GM21786 (cell line): ENCODE measurements at regions not wholly inside any gene's neighbourhood (a gene's known extent, or its start where the extent isn't known, plus 50 kb on each side); places are given as distances from the start of the nearest gene placed in this dataset.
"Not testable (repeated sequence)": the region's sequence is repeated elsewhere in the genome, so short reads cannot be mapped to it uniquely, and the experiment has no call there.

Experiments
- ATAC-seq: cut with Tn5 transposase; IDR thresholded peaks from one replicate; pipeline ENCODE4 v1.9.1; 2021; ENCODE audit not compliant: unreplicated experiment

DNA sequence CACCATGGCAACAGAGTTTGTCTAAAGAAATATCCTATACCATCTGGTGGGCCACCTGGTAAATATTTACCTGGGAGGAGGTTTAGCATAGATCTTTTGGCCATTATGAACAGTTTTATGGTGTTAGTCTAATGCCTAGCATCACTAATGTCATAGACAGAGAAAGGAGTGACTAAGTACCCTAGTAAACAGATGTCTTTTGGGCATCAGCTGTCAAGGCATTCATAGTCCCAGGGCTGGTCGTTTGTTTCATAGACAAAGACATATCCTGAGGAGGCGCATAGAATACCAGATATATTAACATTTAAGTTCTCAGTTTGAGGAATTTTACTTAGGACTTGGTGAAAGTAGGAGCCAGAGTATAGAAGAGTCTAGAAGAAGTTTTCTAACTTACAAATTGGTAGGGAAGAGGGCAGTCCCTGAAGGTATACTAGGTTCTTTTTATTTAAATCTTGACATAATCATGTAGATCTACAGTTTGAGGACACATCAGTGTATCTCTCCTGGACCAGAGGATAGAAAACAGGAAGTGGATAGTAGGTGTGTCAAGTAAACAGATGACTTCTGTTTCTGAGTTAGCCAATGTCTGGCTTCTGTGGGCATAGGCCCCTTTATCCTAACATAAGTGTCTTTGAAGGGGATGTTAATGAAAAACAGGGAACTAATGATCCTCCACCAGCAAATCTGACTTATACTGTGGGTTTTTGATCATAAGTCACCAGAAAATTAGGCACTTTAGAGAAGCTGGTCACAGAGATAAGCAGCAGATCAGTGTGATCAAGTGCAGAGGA lies 105.0 kb upstream of the PRSS3 start:
- ATAC-seq: no peak

DNA sequence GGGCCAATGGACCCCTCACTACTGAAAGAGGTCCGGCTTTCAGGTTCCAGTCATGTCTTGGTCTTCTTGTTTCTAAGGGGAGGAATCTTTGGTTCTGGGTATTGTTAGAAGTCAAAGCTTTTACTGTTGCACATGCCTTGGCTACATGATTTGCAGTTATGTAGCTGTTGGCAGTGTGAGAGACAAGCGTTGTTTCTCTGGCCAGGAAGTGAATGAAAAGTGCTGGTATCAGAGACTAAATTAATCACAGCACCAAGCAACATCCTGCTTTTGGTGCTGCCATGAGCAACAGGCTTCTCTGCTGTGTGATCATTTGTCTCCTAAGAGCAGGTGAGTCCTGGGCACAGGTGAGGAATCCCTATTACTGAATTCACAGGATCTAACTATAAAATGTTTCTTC lies 100.1 kb upstream of the PRSS3 start:
- no peak for ATAC-seq

DNA sequence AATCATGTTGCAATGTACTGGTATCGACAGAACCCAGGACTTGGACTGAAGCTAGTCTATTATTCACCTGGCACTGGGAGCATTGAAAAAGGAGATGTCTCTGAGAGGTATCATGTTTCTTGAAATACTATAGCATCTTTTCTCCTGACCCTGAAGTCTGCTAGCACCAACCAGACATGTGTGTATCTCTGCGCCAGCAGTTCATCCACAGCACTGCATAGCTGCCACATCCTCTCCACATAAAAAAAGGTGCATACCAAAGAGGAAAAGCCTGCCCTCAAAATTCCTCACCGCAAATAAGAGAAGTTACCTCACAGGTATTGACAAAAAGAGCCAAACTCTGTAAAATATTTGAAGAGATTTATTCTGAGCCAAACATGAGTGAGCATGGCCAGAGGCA lies 99.5 kb upstream of the PRSS3 start:
- no peak for ATAC-seq

DNA sequence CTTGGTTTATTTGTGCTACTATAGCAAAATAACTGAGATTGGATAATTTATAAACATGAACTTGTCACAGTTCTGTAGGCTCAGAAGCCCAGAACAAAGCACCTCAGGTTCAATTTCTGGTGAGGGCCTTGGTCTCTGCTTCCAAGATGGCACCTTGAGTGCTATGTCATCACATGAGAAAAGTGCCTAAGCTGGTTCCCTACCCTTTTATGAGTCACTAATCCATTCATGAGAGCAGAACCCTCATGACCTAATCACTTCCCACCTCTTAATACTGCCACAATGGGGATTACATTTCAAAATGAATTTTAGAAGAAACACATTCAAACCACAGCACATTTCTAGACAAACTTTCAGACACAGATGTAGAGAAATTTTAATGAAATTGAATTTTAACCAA lies 98.2 kb upstream of the PRSS3 start:
- ATAC-seq: no peak

DNA sequence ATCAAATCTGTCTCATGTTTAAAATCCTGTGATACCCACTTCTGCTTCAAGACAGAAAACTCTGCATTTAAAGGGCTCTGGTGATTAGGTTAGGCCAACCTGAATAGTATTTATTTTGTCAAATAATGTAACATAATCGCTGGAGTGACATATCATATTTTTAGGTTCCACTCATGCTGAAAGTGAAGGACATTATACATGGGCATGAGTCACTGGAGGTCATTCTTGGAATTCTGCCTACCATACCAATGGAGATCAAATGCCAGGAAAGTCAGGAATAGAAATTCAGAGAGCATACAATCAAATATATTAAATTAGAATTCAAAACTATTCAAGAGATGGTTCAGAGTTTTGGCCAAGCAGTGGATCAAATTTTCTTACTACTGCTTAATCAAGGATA lies 97.1 kb upstream of the PRSS3 start:
- no peak for ATAC-seq

DNA sequence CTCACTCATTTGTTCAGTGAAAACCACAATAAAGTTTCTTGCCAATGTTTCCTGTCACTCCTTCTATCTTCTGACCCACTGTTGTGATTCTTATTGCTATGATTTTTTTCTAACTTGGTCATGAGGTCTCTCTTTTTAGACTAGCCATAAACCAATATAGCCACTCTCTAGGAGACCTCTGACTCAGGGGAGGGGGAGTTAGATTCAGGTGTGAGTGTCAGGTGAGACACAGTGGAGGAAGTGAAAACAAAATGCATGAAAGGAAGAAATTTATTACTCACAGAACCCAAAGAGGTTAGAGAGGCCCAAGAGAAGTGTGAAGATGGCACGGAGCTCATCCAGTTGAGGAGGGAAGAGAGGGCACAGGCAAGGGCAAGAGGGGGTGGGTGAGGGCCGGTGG lies 94.4 kb upstream of the PRSS3 start:
- not testable (repeated sequence) for ATAC-seq

DNA sequence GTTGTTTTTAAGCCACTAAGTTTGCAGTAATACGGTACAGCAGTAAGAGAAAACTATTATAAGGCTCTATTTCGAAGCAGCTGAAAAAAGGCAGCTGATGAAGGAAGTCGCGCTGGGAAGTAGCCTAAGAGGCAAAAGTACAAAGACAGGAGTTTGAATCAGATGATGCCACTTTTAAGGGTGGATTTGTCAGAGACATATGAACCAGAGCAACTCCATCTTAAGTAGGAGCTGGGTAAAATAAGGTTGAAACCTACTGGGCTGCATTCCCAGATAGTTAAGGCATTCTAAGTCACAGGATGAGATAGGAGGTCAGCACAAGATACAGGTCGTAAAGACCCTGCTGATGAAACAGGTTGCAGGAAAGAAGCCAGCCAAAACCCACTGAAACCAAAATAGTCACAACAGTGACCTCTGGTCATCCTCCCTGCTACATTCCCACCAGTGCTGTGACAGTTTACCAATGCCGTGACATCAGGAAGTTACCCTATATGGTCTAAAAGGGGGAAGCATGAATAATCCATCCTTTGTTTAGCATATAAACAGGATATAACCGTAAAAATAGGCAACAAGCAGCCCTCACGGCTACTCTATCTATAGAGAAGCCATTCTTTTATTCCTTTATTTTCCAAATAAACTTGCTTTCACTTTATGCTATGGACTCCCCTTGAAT lies 91.8 kb upstream of the PRSS3 start:
- no peak for ATAC-seq

DNA sequence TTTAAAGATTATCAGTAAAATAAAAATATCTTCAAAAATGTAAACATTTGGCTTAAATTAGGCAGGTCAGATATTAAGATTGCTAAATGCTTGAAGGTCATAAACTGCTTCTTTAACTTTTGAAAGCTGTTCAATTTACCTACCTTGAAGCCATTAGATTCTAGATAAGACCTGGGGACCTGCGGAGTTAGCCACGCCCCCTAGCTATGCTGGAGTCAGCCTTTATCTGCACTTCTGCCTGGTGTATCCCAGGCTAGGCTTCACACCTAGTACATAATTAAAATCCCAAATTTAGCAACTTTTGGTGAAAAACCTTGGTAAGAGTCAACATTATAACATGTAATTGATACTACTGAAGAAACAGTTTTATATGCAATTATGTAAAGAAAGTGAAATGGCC lies 89.9 kb upstream of the PRSS3 start:
- ATAC-seq: not testable (repeated sequence)

DNA sequence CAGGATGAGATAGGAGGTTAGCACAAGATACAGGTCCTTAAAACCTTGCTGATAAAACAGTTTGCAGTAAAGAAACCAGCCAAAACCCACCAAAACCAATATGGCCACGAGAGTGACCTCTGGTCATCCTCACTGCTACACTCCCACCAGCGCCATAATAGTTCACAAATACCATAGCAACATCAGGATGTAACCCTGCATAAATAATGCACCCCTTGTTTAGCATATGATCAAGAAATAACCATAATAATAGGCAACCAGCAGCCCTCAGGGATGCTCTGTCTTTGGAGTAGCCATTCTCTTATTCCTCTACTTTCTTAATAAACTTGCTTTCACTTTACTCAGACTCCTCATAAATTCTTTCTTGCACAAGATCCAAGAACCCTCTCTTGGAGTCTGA lies 86.9 kb upstream of the PRSS3 start:
- ATAC-seq: no peak

DNA sequence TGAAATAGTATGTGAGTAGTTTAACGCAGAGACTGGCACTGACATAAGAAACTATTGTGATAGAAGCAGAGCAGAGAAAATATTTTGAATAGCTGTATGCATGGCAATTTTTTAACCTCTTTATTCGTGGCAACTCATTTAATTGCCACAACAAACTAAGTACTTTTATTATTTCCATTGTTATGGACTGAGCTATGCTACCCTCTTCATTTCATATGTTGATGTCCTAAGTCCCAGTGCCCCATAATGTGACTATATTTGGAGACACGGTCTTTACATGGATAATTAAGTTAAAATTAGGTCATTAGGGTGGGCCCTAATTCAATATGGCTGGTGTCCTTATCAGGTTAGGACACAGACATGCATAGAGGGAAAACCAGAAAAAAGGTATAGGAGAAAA lies 86.1 kb upstream of the PRSS3 start:
- ATAC-seq: no peak

DNA sequence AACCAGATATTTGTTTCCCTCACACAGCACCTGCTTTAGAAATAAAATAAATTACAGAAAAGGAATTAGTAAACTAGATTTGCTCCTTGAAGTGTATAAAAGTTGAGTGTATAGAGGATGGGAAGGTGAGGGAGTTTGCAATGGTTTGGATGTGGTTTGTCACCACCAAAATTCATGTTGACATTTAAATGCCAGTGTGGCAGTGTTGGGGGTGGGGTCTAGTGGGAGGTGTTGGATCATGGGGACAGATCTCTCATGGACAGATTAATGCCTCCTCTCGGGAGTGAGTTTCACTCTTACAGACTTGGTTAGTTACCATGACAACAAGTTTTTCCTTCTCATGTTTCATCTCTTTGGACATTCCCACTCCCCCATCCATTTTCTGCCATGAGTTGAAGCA lies 83.9 kb upstream of the PRSS3 start:
- not testable (repeated sequence) for ATAC-seq

DNA sequence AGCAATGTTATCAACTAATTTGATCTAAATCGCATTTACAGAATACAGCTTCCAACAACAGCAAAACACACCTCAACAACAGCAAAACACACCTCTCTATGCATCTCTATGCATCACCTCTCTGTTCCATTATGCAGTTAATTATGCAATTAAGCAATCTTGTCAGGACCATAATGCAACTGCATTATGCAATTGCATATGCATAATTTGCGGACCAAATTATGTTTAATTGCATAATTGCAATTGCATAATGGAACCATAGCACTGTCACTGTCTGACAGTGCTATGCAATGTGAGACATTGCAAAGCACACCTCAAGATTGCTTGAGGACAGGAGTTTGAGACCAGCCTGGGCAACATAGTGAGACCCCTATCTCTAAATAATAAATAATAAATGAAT lies 80.4 kb upstream of the PRSS3 start:
- no peak for ATAC-seq

DNA sequence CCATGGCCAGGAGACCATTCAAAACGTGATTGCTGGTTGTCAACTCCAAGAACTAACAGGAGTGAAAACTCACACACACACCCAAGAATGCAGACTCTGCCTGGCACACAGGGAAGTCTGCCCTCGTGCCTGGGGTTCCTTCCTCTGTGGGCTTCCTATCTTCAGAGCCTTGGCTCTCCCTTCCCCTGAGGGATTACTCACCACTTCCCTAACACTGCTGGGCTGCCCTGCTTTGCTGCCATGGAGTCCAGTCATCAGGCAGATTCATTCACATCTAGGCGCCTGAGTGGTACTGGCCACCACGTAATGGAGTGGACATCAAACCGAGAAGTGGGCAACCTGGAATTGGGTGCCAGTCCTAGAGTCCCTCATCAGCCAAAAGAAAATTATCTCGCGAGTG lies 76.4 kb upstream of the PRSS3 start:
- ATAC-seq: no peak

DNA sequence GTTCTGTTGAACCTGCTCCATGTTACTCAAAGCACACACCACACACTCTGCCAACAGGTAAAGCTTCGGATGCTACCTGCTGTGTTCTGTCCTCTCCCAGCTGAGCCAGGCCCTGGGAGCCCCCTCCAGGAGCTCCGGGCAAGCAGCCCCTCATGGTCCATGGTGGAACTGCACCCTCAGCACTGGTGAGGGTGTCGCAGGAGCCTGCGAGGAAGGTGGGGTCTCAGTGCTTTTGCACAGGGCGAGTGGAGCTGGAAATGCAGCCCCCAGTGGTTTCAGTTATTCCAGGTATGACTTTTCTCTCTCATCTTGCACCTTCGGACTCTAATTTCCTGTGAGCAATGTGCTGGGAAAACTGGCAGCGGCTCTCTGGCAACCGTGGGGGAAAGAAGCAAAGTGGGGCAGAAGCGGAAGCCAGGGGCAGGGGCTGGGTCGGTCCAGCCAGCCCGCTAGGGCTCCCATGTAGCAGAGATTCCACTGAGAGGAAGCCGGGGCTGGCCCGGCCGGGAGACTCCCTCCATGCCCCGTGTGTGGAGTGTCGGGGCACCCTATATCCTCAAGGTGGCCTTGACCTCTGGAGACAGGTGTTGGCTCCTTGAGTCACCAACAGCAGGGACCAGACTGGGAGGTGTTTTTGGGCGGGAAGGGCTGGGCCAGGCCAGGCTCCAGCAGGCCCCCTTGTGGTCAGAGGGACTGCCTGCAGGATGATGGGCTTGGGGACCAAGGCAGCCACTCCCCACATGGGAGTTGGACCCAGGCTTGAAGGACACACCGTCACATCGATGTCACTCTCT lies 75.6 kb upstream of the PRSS3 start:
- no peak for ATAC-seq

DNA sequence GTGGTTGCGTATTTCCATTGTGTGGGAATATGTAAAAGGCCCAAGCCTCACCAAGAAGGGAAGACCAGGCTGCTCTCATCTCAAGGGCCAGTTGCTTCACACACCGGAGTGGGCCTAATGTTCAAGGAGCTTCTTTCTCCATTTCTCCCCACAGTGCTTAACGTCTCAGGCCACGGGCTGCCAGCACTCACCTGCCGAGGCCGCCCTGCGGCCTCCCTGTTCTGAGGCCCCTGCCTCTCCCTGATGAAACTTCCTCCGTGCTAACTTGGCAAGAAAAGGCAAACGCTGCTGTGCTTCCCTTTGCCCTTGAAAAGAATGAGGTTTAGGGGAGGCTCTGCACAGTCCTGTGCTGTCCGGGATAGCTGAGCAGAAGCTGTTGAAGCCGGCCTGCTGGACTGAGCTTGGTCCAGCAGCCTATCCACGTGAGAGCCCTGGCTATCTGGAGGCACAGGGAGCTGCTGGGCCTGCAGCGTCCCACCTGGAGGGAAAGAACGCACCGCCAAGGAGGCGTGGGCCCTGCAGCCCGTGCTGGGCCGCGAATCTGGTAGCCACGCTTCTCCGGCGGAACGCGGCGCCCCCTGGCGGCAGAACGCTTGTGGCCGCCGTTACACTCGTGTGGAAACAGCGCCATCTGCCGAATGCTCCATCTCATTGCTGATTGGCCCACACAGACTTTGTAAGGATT lies 73.5 kb upstream of the PRSS3 start:
- ATAC-seq: peak; percentile 76

DNA sequence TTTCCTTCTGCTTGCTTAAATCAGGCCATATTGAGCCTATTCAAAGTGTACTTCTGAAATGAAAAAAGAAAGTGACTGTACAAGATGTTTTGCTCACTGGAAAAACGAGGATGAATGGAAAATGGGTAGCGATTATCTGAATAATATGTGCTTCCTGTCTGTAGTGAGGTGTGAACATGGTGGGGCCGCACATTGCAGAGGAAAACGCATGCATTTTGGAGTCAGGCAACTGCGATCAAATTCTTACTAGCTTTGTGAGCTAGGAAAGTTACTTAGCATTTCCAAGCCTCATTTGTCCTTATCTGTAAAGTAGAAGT lies 73.0 kb upstream of the PRSS3 start:
- no peak for ATAC-seq

DNA sequence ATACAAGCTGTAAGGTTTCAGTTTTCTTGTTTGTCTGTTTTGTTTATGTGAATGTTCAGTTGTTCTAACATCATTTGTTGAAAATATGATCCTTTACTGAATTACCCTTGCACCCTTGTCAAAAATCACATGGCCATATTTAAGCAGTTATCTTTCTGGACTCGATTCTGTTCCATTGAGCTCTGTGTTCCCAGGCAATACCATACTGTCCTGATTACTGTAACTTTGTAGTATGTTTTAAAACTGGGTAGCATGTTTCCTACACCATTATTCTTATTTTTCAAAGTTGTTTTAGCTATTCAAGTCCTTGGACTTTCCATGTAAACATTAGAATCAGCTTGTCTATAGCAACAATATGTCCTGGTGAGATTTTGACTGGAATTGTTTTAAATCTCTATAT lies 66.7 kb upstream of the PRSS3 start:
- ATAC-seq: no peak

DNA sequence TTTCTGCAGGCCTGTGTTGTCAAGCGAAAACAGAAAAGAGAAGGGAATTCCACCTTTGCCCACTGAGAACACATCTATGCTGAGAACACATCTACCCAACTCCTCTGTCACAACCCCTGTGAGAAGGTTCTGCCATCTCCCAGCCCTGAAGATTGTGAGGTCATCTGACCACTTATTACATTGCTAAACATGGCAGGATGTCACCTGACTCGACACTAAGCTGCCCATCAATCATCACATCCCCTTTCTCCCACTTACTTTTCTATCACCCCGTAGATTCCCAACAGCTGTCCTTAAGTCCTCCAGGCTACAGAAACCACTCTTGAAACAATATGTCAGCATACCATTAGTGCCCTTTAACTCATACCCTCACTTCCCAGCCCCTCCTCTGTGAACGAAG lies 64.2 kb upstream of the PRSS3 start:
- ATAC-seq: no peak

DNA sequence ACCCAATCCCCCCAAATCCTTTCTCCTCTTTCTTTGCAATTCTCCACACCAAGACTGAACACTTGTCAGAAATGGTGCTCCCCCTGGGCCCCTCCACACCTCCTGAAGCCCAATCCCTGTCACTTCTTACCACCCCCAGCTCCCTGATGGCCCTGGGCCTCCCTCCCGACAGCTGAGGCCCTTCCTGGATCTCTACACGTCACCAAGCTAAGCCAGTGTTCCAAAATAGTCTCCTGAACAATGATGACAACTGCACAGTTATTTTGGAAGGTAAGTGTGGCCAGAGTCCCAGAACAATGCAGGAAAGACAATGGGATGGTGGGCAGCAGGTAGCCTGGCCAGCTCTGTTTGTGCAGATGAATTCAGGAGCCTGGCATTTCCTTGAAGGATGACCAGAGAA lies 63.7 kb upstream of the PRSS3 start:
- no peak for ATAC-seq

DNA sequence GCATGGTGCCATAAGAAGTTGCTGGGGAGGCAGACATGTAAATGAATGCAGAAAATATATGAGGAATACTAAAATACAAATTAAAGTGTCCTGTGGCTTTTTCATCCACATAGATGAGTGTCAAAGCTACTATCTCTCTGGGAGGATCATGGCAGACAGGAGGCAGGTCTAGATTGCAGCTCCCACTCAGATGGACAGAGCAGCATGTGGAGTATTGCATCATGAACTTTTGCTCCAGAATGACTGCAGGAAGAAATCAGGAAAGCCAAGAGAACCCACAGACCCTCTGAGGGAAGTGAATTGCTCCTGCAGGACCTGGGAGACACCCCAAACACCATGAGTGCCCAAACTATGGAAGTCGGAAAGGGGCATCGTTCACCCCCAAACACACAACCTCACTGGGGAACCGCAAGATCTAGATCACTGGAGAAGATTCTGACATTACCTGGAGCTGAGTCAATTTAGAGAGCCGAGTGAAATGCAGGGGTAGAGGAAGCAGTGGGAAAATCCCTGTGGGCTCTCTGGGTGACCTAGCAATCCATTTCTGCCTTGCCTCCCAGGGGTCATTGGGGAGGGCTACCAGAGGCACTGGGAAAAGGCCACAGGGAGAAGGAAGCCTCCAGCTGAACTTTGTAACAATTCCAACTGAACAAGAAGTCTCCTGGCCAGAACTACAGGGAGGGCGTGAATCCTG lies 61.0 kb upstream of the PRSS3 start:
- ATAC-seq: not testable (repeated sequence)
